ENCODE measurements at regions not wholly inside any gene's neighbourhood (a gene's known extent, or its start where the extent isn't known, plus 50 kb on each side); places are given as distances from the start of the nearest gene placed in this dataset.

- TF ChIP-seq CTCF (IDR thresholded peaks at IDR 0.05; ENCODE audit: low read depth, low read length, missing input control), result no peak
- TF ChIP-seq NR2F2 (IDR thresholded peaks at IDR 0.05), result no peak
- TF ChIP-seq YY1 (IDR thresholded peaks at IDR 0.05), result no peak
- TF ChIP-seq RAD21 (IDR thresholded peaks at IDR 0.05), result no peak
- no peak for TF ChIP-seq REST (IDR thresholded peaks at IDR 0.05)
- no peak for TF ChIP-seq JUND (IDR thresholded peaks at IDR 0.05)
- no peak for TF ChIP-seq EGR1 (IDR thresholded peaks at IDR 0.05; ENCODE audit: low read depth in 2 of 2)
- TF ChIP-seq ZBTB33 (IDR thresholded peaks at IDR 0.05), result no peak
- TF ChIP-seq ATF3 (IDR thresholded peaks at IDR 0.05), result no peak
- TF ChIP-seq HNF4G (IDR thresholded peaks at IDR 0.05), result no peak
These were observed 91.0 kb upstream of the MVB12B start for GRCh38 chr9:126235336-126236243.
